Neural cell (in vitro differentiated cells): ENCODE measurements at regions not wholly inside any gene's neighbourhood (a gene's known extent, or its start where the extent isn't known, plus 50 kb on each side); places are given as distances from the start of the nearest gene placed in this dataset.

Experiments used
- H2AFZ ChIP-seq: fragments of 200-600, 300-800 bp; sonication (generic), shearing (Covaris generic); 2 replicates; pipeline ENCODE4 v1.6.0; 2014; ENCODE audit warnings: low read depth, mild to moderate bottlenecking, antibody characterized with exemption, low read length, moderate library complexity
- H3F3A ChIP-seq: fragments of 200-600 bp; shearing (Covaris generic); 2 replicates; pipeline ENCODE4 v1.6.1; 2016; ENCODE audit warnings: mild to moderate bottlenecking, moderate library complexity, mixed read lengths, antibody characterized with exemption, low read length; ENCODE audit not compliant: insufficient read depth, poor library complexity, severe bottlenecking
- H3K27ac ChIP-seq: fragments of 200-600, 300-800 bp; sonication (generic), shearing (Covaris generic); 2 replicates; pipeline ENCODE4 v1.5.1; 2014; ENCODE audit warnings: mild to moderate bottlenecking, low read length, moderate library complexity
- H3K27me3 ChIP-seq: fragments of 300-800, 200-600 bp; sonication (generic), shearing (Covaris generic); 2 replicates; pipeline ENCODE4 v1.6.0; 2014; ENCODE audit warnings: mild to moderate bottlenecking, low read depth, low read length, moderate library complexity; ENCODE audit not compliant: insufficient read depth
- H3K36me3 ChIP-seq: fragments of 300-800, 200-600 bp; sonication (generic), shearing (Covaris generic); 2 replicates; pipeline ENCODE4 v1.5.1; 2014; ENCODE audit warnings: mild to moderate bottlenecking, antibody characterized with exemption, low read length, moderate library complexity; ENCODE audit not compliant: insufficient read depth
- H3K4me2 ChIP-seq: fragments of 300-800, 200-600 bp; sonication (generic), shearing (Covaris generic); 2 replicates; pipeline ENCODE4 v1.6.0; 2014; ENCODE audit warnings: mild to moderate bottlenecking, low read length
- H3K4me3 ChIP-seq: fragments of 300-800, 200-600 bp; sonication (generic), shearing (Covaris generic); 2 replicates; pipeline ENCODE4 v1.5.1; 2014; ENCODE audit warnings: mild to moderate bottlenecking, low read length, moderate library complexity
- H3K79me2 ChIP-seq: fragments of 200-600 bp; shearing (Covaris generic); replicated peaks from 2 replicates; pipeline ENCODE4 v1.6.0; 2014; ENCODE audit warnings: mild to moderate bottlenecking, low read length, moderate library complexity; ENCODE audit not compliant: insufficient read depth
- H3K9ac ChIP-seq: fragments of 300-800, 200-600 bp; sonication (generic), shearing (Covaris generic); 2 replicates; pipeline ENCODE4 v1.6.1; 2016; ENCODE audit warnings: mild to moderate bottlenecking, low read length, mixed read lengths
- H3K9me2 ChIP-seq: fragments of 200-600 bp; shearing (Covaris generic); 2 replicates; pipeline ENCODE4 v1.6.1; 2016; ENCODE audit warnings: mild to moderate bottlenecking, low read length, mixed read lengths; ENCODE audit not compliant: insufficient read depth
- H3K9me3 ChIP-seq: fragments of 200-600, 300-800 bp; sonication (generic), shearing (Covaris generic); 2 replicates; pipeline ENCODE4 v1.6.1; 2016; ENCODE audit warnings: mild to moderate bottlenecking, mixed run types, low read length, moderate library complexity, mixed read lengths
- H4K20me1 ChIP-seq: fragments of 200-600 bp; shearing (Covaris generic); 2 replicates; pipeline ENCODE4 v1.6.1; 2016; ENCODE audit warnings: mild to moderate bottlenecking, mixed run types; ENCODE audit not compliant: insufficient read depth
- CTCF ChIP-seq: fragments of 450-650 bp; IDR thresholded peaks from 2 replicates; pipeline ENCODE4 v1.5.1; 2014; ENCODE audit warnings: antibody characterized with exemption, mild to moderate bottlenecking, moderate library complexity; ENCODE audit not compliant: poor library complexity, severe bottlenecking
- EP300 ChIP-seq: fragments of 450-650 bp; conservative IDR thresholded peaks from 2 replicates; pipeline ENCODE4 v1.6.1; 2014; ENCODE audit warnings: antibody characterized with exemption, mild to moderate bottlenecking, moderate library complexity; ENCODE audit not compliant: poor library complexity, severe bottlenecking
- EZH2 ChIP-seq: fragments of 200-600, 300-800 bp; shearing (Covaris generic), sonication (generic); IDR thresholded peaks from 2 replicates; pipeline ENCODE4 v1.6.1; 2014; ENCODE audit warnings: antibody characterized with exemption, low read length, borderline replicate concordance, mild to moderate bottlenecking; ENCODE audit not compliant: insufficient read depth, poor library complexity, severe bottlenecking
- MXI1 ChIP-seq: fragments of 450-650 bp; conservative IDR thresholded peaks from 2 replicates; pipeline ENCODE4 v1.6.1; 2014; ENCODE audit warnings: antibody characterized with exemption, mild to moderate bottlenecking; ENCODE audit not compliant: poor library complexity, severe bottlenecking
- POLR2AphosphoS5 ChIP-seq: IDR thresholded peaks from 2 replicates; pipeline ENCODE4 v1.6.1; 2012
- RAD21 ChIP-seq: fragments of 450-650 bp; conservative IDR thresholded peaks from 2 replicates; pipeline ENCODE4 v1.6.1; 2014; ENCODE audit warnings: antibody characterized with exemption, mild to moderate bottlenecking, moderate library complexity
- REST ChIP-seq: IDR thresholded peaks from 2 replicates; pipeline ENCODE4 v1.6.1; 2012; ENCODE audit warnings: borderline replicate concordance
- SMC3 ChIP-seq: fragments of 450-650 bp; conservative IDR thresholded peaks from 2 replicates; pipeline ENCODE4 v1.6.1; 2014; ENCODE audit warnings: antibody characterized with exemption, mild to moderate bottlenecking, moderate library complexity; ENCODE audit not compliant: poor library complexity
- TAF1 ChIP-seq: IDR thresholded peaks from 2 replicates; pipeline ENCODE4 v1.6.1; 2012; ENCODE audit warnings: low read depth

GRCh38 chr18:39960550-39960949 is 1994.5 kb upstream of the PIK3C3 start:
- Histone ChIP-seq H3K27ac (no peak overlapping the region), H3K9me2 (no peaks in the 10 kb centered on the region), H3F3A (no peaks in the 10 kb centered on the region), H3K9me3 (no peaks in the 10 kb centered on the region), H3K4me2 (no peak overlapping the region), H3K36me3 (no peaks in the 10 kb centered on the region), H3K27me3 (no peaks in the 10 kb centered on the region), H3K4me3 (no peak overlapping the region), H3K79me2 (no peaks in the 10 kb centered on the region), H4K20me1 (no peaks in the 10 kb centered on the region), H3K9ac (no peak overlapping the region), H2AFZ (no peak overlapping the region)
- TF ChIP-seq TAF1 = no peak
- no peak for TF ChIP-seq REST
- TF ChIP-seq CTCF = no peak
- no peak for TF ChIP-seq EP300
- no peak for TF ChIP-seq RAD21
- TF ChIP-seq MXI1 = no peak
- no peak for TF ChIP-seq EZH2
- no peak for TF ChIP-seq POLR2AphosphoS5
- no peak for TF ChIP-seq SMC3

GRCh38 chr18:39959839-39960238 is 1995.2 kb upstream of the PIK3C3 start:
- Histone ChIP-seq H3K9ac (no peak overlapping the region), H2AFZ (no peak overlapping the region), H3K4me2 (no peak overlapping the region), H3K36me3 (no peaks in the 10 kb centered on the region), H3K27me3 (no peaks in the 10 kb centered on the region), H3K9me3 (no peaks in the 10 kb centered on the region), H3K79me2 (no peaks in the 10 kb centered on the region), H4K20me1 (no peaks in the 10 kb centered on the region), H3K9me2 (no peaks in the 10 kb centered on the region), H3K27ac (no peak overlapping the region), H3F3A (no peaks in the 10 kb centered on the region), H3K4me3 (no peak overlapping the region)
- no peak for TF ChIP-seq REST
- TF ChIP-seq POLR2AphosphoS5 = no peak
- TF ChIP-seq EP300 = no peak
- no peak for TF ChIP-seq SMC3
- TF ChIP-seq RAD21 = no peak
- TF ChIP-seq TAF1 = no peak
- no peak for TF ChIP-seq MXI1
- TF ChIP-seq CTCF = no peak
- TF ChIP-seq EZH2 = no peak
